ENCODE measurements at regions not wholly inside any gene's neighbourhood (a gene's known extent, or its start where the extent isn't known, plus 50 kb on each side); places are given as distances from the start of the nearest gene placed in this dataset.
"Not testable (repeated sequence)": the region's sequence is repeated elsewhere in the genome, so short reads cannot be mapped to it uniquely, and the experiment has no call there.

GRCh38 chr1:29925058-29925457 lies 688.7 kb downstream of the PTPRU start:
- no peak for DNase-seq

DNA sequence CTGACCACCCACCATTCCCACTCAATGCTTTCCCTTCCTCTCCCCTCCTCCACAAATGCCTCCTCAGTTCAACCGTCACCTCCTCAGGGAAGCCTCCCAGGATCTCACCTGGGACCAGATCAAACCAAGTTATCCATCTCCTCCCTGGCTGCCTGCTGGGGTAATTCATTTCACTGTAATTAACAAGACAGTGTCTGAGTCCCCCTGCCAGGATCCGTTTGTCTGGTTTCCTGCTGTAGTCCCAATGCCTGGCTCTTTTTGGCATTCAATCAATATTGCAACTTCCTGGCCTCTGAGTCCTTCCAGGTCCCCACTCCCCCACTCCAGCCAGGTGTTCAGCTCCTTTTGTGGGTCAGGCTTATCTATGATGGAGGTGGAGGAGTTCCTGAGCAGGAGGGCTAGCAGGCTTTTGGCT lies 687.7 kb downstream of the PTPRU start:
- no peak for DNase-seq

DNA sequence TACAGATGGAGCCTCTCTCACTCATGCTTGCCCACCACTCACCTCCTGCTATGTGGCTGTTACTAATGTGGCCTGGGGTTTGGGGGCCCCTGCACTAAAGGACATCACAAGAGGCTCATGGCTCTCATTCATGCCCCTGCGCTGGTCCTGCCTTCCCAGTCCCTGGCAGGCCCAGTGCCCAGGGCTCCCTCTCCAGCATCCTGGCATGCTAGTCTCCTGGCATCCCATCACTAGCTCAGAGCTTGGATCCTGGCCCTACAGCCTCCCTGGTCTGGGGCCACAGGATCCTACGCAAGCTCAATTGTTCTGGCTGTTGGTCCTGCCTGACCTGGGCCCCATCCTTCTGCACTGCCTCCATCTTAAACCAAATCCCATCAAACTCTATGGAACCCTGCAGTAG lies 685.4 kb downstream of the PTPRU start:
- no peak for DNase-seq

DNA sequence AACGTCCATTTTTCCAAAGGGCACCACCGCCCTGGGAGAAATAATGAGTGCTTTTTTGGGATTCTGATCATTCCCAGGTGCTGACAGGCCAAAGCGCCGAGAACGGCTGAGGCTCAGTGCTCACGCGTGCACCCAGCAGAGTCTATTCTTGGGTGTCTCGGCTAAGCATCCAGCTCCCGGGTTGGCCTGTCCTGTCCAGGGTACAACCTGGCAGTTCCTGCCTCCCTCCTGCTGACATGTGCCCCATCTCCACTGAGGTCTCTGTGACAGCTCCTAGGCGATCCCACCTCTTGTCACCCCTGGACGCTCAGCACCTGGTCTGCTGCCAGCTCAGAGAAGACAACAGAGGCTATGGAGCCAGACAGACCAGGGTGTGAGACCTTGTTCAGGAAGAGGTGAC lies 684.5 kb downstream of the PTPRU start:
- no peak for DNase-seq

DNA sequence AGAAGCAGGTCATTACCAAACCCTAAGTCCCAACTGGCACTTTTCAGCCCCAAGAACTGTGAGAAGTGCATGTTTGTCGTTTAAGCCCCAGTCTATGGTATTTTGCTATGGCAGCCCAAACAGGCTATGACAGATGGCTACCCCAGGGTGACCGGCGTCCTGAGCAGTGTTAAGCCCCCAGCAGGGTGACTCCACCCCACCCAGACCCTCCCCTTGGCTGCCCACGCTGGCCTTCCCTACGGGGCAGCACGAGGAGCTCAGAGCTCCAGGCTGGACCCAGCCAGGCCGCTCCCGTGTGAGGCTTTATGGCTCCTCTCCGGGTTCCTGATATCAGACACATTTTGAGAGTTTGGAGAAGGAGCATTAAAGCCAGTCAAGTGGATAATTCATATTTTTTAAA lies 684.0 kb downstream of the PTPRU start:
- DNase-seq, result no peak

DNA sequence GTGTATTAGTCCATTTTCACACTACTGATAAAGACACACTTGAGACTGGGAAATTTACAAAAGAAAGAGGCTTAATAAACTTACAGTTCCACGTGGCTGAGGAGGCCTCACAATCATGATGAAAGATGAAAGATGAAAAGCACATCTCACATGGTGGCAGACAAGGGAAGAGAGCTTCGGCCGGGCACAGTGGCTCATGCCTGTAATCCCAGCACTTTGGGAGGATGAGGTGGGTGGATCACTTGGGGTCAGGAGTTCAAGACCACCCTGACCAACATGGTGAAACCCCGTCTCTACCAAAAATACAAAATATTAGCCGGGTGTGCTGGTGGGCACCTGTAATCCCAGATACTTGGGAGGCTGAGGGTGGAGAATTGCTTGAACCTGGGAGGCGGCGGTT lies 682.7 kb downstream of the PTPRU start:
- DNase-seq, result not testable (repeated sequence)

DNA sequence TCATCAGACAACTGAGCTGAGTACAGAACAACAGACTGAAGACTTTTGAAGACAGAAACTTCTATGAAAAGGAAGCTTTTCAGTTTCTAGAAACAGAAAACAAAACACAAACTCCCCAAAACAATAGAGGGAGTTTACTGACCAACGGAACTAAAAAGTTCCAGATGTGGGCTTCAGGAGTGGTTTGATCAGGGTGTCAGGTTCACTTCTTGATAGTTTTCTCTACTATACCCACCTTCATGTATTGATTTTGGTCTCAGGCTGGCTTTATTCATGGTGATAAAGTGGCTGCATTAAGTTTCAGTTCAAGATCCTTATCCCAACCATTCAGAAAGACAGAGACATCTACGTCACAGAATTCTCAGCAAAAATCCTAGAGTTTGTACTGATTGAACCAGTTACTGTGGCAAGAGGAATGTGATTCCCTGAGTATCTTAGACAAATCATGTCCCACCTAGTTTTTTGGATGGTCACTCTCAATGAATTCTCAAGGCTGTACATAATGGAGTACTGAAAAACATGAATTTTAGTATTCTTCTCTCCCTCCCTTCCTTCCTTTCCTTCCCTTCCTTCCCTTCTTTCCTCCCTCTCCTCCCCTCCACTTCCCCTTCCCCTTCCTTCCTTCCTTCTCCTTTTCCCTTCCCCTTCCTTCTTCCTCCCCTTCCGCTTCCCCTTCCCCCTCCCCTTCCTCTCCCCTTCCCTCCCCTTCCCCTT lies 680.5 kb downstream of the PTPRU start:
- no peak for DNase-seq

- no peak for DNase-seq
Measured at GRCh38 chr1:29914936-29915335, 678.6 kb downstream of the PTPRU start.

DNA sequence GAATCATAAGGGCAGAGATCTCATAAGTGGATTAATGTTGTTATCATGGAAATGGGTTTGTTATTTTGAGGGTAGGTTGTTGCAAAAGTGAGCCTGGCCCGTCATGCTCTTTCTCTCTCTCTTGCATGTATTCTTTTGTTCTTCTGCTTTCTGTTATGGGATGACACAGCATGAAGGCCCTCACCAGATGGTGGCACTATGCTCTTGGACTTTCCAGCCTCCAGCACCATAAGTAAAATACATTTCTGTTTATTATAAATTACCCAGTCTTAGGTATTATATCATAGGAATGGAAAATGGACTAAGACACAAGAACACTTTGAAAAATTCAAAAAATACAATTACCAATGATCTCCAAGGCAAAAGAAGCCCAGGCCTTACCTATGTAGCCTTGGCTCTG lies 676.1 kb downstream of the PTPRU start:
- DNase-seq, result peak; percentile 18

DNA sequence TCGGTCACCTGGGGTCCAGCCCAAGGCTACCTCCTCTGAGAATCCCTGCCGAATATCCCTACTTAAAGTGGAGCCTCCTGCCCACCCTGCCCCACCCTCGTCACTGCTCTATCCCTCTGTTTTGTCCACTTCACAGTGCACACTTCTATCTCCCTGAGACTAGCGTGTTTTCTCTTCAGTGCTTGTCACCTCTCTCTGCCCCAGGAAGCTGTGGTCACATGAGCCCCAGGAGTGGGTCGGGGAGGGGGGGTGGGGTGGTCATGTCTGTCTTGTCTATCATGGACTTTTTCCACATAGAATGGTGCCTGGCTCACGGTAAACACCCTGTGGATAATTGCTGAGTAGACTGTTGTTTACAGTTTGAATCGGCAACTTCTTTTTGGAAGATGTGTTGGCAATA lies 673.6 kb downstream of the PTPRU start:
- DNase-seq, result no peak

GRCh38 chr1:29907596-29907995 lies 671.3 kb downstream of the PTPRU start:
- DNase-seq, result no peak

DNA sequence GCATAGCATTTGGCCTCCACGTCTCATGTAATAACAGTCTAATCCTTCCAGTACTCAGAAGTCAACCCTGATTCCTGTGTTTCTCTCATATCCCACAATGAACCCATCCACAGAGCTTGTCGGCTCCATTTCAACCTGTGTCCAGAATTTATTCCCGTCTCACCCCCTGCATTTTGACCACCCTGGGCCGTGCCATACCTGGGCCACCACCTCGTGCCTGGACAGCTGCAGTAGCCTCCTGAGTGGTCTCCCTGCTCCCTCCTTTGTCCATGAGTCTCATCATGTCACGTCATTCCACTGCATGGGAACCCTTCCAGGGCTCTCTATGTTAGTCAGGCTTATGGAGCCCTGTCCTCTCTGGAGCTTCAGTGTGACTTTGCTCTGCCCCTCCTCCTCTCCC lies 670.6 kb downstream of the PTPRU start:
- no peak for DNase-seq

- DNase-seq, result no peak
Measured at GRCh38 chr1:29903548-29904166, 667.3 kb downstream of the PTPRU start.

GRCh38 chr1:29901624-29902325 lies 665.5 kb downstream of the PTPRU start:
- DNase-seq, result no peak

GRCh38 chr1:29900712-29901111 lies 664.4 kb downstream of the PTPRU start:
- no peak for DNase-seq

DNA sequence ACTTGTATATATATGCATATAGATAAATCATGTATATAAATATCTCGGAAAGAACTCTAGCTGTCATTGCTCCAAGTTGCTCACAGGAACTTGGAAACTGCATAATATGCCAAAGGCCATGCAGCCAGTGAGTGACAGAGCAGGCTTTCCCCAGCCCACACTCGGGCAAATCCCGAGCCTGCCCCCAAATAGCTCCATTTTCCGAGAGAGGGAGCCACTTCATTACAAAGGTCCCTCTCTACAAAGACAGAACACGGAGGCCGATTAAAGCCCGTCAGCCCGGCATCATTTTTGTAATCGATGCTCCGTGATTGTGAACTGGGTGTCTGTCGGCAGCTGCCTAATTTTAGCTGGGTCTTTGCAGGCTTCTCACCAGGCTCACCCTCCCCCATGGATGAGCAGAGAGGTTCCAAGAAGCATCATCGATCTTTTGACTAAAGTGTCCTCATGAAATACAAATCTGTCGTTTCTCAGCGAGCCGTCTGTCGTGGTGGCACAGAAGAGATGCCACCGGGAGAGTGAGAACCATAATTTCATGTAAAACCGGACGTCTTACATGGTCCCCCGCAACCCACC lies 663.9 kb downstream of the PTPRU start:
- DNase-seq, result no peak

DNA sequence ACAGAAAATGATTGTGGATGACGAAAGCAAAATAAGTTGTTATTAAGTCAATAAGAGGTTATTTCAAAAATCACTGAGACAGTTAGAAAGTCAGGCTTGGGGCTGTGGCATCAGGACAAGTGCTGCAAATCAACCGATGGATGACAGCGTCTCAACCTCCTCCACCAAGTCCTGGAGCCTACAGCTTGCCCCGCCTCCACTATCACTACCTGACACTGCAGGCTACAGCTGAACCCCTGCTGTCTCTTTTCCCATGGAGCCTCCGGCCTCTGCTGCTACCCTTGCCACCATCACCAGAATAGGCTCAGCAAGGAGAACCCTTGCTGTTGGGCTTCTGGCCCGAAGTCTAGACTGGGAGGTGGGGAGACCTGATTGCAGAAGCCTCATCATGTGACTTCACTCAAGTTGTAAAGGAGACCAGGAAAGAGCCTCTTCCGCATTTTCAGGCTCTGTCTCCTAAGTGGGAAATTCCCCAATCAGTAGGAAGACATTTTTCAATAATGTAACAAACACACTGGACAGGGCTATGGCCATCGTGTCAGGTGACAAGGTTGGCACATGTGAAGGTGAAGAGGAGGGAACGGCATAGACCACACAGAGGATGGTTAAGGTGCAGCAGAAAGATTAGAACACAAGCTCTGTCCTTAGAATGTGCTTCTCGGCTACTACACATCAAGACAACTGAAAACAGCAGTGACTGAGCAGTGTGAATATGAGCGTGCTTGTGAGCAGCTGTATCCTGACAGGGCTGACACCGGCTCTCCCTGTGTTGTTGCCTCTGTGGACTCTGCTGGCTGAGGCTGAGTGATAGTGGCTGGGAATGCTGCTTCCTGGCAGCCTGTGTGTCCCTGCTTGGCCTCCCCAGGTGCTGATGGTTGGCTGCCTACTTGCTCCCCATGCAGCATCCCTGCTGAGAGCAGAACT lies 660.7 kb downstream of the PTPRU start:
- no peak for DNase-seq

GRCh38 chr1:29896300-29896699 lies 660.0 kb downstream of the PTPRU start:
- DNase-seq, result no peak

- no peak for DNase-seq
Measured at GRCh38 chr1:29895201-29895600, 658.9 kb downstream of the PTPRU start.

GRCh38 chr1:29894311-29894710 lies 658.0 kb downstream of the PTPRU start:
- no peak for DNase-seq

DNA sequence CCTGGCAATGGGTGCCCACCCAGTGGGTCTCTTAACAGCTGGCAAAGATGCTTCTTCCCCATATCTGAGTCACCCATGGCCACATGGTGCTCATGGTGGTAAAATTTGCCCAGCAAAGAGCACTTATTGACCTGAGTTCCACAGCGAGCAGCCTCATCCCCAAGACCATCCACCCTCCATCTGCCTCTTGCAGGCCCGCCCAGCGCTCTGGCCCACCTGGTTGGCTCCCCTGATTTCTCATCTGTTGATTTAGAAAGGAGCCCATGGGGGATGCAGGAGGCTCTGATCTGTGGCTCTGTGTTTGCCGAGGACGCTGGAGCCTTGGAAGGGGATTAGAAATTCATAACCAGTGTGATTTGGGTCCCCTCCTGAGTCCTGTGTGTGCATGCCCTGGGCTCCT lies 657.5 kb downstream of the PTPRU start:
- DNase-seq, result no peak

GRCh38 chr1:29893046-29893723 lies 656.9 kb downstream of the PTPRU start:
- no peak for DNase-seq
